Astrocyte of the spinal cord (primary cell): ENCODE measurements at regions not wholly inside any gene's neighbourhood (a gene's known extent, or its start where the extent isn't known, plus 50 kb on each side); places are given as distances from the start of the nearest gene placed in this dataset.
"Not testable (repeated sequence)": the region's sequence is repeated elsewhere in the genome, so short reads cannot be mapped to it uniquely, and the experiment has no call there.

Experiments used
- DNase-seq: peaks from one replicate; pipeline ENCODE4 v3.0.0; 2011; ENCODE audit warnings: low read depth, low spot score
- H3K4me3 ChIP-seq: 2 replicates; pipeline ENCODE4 v1.5.1; 2011; ENCODE audit warnings: low read depth, mild to moderate bottlenecking, low read length, moderate library complexity
- in situ Hi-C: cut with HindIII; loops from 2 replicates; pipeline ENCODE4 v1.10.0; 2017; ENCODE audit warnings: low sequenced_read_pairs
- TF ChIP-seq, protein P1 (sequence below): IDR thresholded peaks from 2 replicates; pipeline ENCODE4 v1.5.1; 2012; ENCODE audit warnings: low read depth, mild to moderate bottlenecking, low read length, inconsistent platforms

DNA sequence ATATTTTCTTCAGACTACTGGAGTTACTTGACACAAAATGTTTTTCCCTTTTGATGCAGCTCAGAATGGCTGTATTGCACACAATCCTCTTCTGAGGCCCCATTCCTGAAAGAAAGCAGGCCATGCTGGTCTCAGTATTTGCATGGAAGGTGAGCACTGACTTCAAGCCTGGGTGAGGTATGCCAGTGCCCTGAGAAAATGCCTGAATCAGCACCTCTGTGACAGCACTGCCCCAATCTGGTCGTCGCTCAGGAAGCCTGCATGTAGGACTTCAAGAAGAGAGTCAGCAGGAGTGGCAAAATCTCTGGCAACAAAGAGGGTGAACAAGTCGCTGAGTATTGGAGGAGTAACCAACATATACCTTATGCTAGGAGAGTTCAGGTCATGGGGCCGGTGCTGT lies 425.2 kb upstream of the PIK3R1 start:
- TF ChIP-seq, protein P1, sequence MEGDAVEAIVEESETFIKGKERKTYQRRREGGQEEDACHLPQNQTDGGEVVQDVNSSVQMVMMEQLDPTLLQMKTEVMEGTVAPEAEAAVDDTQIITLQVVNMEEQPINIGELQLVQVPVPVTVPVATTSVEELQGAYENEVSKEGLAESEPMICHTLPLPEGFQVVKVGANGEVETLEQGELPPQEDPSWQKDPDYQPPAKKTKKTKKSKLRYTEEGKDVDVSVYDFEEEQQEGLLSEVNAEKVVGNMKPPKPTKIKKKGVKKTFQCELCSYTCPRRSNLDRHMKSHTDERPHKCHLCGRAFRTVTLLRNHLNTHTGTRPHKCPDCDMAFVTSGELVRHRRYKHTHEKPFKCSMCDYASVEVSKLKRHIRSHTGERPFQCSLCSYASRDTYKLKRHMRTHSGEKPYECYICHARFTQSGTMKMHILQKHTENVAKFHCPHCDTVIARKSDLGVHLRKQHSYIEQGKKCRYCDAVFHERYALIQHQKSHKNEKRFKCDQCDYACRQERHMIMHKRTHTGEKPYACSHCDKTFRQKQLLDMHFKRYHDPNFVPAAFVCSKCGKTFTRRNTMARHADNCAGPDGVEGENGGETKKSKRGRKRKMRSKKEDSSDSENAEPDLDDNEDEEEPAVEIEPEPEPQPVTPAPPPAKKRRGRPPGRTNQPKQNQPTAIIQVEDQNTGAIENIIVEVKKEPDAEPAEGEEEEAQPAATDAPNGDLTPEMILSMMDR: no peak
- H3K4me3 ChIP-seq: no peak overlapping the region
- DNase-seq: no peak
- in situ Hi-C loops: no loop called here

DNA sequence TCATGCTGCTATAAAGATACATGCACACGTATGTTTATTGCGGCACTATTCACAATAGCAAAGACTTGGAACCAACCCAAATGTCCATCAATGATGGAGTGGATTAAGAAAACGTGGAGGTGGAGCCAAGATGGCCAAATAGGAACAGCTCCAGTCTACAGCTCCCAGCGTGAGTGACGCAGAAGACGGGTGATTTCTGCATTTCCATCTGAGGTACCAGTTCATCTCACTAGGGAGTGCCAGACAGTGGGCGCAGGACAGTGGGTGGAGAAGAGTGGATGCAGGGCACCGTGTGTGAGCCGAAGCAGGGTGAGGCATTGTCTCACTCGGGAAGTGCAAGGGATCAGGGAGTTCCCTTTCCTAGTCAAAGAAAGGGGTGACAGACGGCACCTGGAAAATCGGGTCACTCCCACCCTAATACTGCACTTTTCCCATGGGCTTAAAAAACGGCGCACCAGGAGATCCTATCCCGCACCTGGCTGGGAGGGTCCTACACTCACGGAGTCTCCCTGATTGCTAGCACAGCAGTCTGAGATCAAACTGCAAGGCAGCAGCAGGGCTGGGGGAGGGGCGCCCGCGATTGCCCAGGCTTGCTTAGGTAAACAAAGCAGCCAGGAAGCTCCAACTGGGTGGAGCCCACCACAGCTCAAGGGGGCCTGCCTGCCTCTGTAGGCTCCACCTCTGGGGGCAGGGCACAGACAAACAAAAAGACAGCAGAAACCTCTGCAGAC lies 435.5 kb upstream of the PIK3R1 start:
- in situ Hi-C loops, H3K4me3 ChIP-seq, DNase-seq: not testable (repeated sequence)

DNA sequence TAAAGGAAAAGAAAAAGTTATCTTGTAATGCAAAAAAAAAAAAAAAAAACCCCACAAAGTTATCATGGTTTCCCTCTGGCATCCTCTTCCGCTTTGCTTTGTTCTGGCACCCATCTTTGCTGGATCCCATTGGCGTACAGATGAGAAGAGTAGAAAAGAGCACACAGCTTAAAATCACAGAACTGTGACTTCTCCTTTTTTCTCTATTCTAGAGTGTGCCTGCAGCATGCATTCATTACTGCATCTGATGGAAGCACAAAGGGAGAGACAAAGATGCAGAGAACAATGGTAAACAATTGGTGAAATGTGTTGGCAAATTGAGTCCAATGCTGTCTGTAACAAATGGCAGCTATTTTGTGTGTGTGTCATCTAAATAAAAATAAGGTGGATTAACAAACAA lies 440.8 kb upstream of the PIK3R1 start:
- TF ChIP-seq, protein P1: no peak
- in situ Hi-C loops: no loop called here
- H3K4me3 ChIP-seq: no peak overlapping the region
- DNase-seq: no peak

DNA sequence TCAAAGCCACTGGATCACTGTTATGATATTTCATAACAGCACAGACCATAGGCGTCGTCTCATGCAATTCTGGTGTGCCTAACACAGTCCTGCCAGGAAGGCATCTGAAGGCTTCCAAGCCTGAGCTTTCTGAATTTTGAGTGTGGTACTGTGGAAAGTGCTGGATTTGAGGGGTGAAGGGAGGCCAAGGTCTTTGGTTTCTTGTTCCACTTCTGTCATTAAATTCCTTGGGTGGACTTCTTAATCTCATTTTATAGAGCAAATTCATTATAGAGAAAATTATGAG lies 441.3 kb upstream of the PIK3R1 start:
- no peak for DNase-seq
- in situ Hi-C loops: no loop called here
- H3K4me3 ChIP-seq: no peak overlapping the region
- TF ChIP-seq, protein P1: no peak

GRCh38 chr5:67773411-67774266 lies 441.9 kb upstream of the PIK3R1 start:
- in situ Hi-C loops: no loop called here
- TF ChIP-seq, protein P1: no peak
- H3K4me3 ChIP-seq: no peak overlapping the region
- DNase-seq: peak; percentile 65

DNA sequence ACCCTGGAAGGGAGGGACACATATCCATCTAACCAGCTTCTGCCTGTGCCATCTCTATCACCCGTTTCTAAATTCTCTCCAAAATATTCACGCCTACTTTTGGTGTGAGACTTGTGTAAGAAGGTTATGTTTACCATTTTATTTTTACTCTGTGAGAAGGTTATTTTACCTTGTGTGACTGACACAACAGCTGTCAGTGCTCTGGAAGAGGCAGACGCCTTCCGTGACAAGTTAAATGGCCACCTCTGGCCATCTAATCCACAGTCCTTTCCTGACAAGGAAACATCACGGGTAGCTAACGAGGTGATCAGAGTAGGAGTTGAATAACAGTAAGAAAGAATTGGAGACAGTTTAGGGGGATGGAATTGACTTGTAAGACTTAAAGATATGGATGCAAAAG lies 443.8 kb upstream of the PIK3R1 start:
- in situ Hi-C loops: no loop called here
- H3K4me3 ChIP-seq: no peak overlapping the region
- DNase-seq: no peak
- TF ChIP-seq, protein P1: no peak

DNA sequence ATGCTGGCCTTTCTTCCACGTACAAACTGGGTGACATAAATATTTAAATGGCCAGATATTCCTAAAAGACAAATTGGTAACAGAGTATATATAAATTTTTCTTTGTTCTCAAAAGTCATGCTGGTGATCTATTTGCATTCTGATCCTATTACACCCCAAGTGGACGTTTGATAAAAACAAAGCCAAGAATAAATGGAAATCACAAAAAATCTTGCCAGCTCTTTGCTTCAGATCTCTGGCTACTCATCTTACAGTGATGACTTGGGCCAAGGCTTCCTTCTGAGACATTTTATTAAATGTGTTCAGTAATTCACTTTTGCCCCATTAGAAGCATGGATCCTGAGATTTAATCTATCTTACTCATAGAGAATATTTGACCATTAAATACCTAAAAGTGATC lies 444.3 kb upstream of the PIK3R1 start:
- no peak overlapping the region for H3K4me3 ChIP-seq
- TF ChIP-seq, protein P1: no peak
- in situ Hi-C loops: no loop called here
- DNase-seq: no peak
